Right ventricle myocardium superior (tissue), 1 donor: ENCODE measurements at regions not wholly inside any gene's neighbourhood (a gene's known extent, or its start where the extent isn't known, plus 50 kb on each side); places are given as distances from the start of the nearest gene placed in this dataset.
"Not testable (repeated sequence)": the region's sequence is repeated elsewhere in the genome, so short reads cannot be mapped to it uniquely, and the experiment has no call there.

ENCODE experiments used
- ATAC-seq: fragments of 200-7000 bp; cut with Tn5 transposase; one replicate; pipeline ENCODE4 v1.9.1; 2020; ENCODE audit warnings: mild to moderate bottlenecking; ENCODE audit not compliant: poor library complexity
- DNase-seq: peaks from one replicate; pipeline ENCODE4 v3.0.0-alpha.2; 2020
- intact Hi-C: fragments of 100-400 bp; cut with DNase I; formaldehyde crosslinking; loops from one replicate; pipeline ENCODE4 v1.11.2; 2022
- donor health status: DM: no; HTN: yes; CAD: no; lungs with severe emphysema.

GRCh38 chr13:73323615-73324014 is 264.8 kb downstream of the KLF5 start:
- DNase-seq (no peak), ATAC-seq (no peak)
- intact Hi-C loops, result no loop called here

- no peak for ATAC-seq
- no peak for DNase-seq
- intact Hi-C loops, result no loop called here
Observed at GRCh38 chr13:73321043-73321442, 262.2 kb downstream of the KLF5 start.

- ATAC-seq (no peak), DNase-seq (no peak)
- intact Hi-C loops, result no loop called here
Observed at GRCh38 chr13:73317140-73317539, 258.3 kb downstream of the KLF5 start.

- DNase-seq (no peak), ATAC-seq (no peak)
- intact Hi-C loops, result no loop called here
Observed at GRCh38 chr13:73310366-73310765, 251.6 kb downstream of the KLF5 start.

GRCh38 chr13:73307481-73307880 is 248.7 kb downstream of the KLF5 start:
- DNase-seq, result no peak
- no peak for ATAC-seq
- intact Hi-C loops, result no loop called here

- ATAC-seq (no peak), DNase-seq (no peak)
- intact Hi-C loops, result no loop called here
Observed at GRCh38 chr13:73306688-73307087, 247.9 kb downstream of the KLF5 start.

- no peak for ATAC-seq
Observed at GRCh38 chr13:73304442-73304841, 245.6 kb downstream of the KLF5 start.

GRCh38 chr13:73303851-73304250 is 245.0 kb downstream of the KLF5 start:
- DNase-seq, result no peak
- intact Hi-C loops, result no loop called here
- ATAC-seq, result no peak

More at GRCh38 chr13:73304442-73304841, 245.6 kb downstream of the KLF5 start:
- no peak for DNase-seq
- intact Hi-C loops, result no loop called here

GRCh38 chr13:73301622-73302021 is 242.8 kb downstream of the KLF5 start:
- DNase-seq, ATAC-seq, intact Hi-C loops: not testable (repeated sequence)

GRCh38 chr13:73300718-73301425 is 242.1 kb downstream of the KLF5 start:
- intact Hi-C loops, result no loop called here

GRCh38 chr13:73299787-73300186 is 241.0 kb downstream of the KLF5 start:
- no peak for DNase-seq
- intact Hi-C loops, result no loop called here
- no peak for ATAC-seq

More at GRCh38 chr13:73300718-73301425, 242.1 kb downstream of the KLF5 start:
- ATAC-seq, result no peak
- no peak for DNase-seq

GRCh38 chr13:73293913-73294523 is 235.2 kb downstream of the KLF5 start:
- no peak for DNase-seq
- no peak for ATAC-seq
- intact Hi-C loops, result no loop called here

- intact Hi-C loops, result no loop called here
- no peak for ATAC-seq
- DNase-seq, result no peak
Observed at GRCh38 chr13:73292127-73292526, 233.3 kb downstream of the KLF5 start.

GRCh38 chr13:73290844-73291243 is 232.0 kb downstream of the KLF5 start:
- intact Hi-C loops, result no loop called here
- no peak for ATAC-seq
- no peak for DNase-seq

GRCh38 chr13:73288596-73288995 is 229.8 kb downstream of the KLF5 start:
- DNase-seq, result no peak
- intact Hi-C loops, result no loop called here
- ATAC-seq, result no peak

- ATAC-seq (no peak), DNase-seq (no peak)
- intact Hi-C loops, result no loop called here
Observed at GRCh38 chr13:73287831-73288230, 229.0 kb downstream of the KLF5 start.

GRCh38 chr13:73286942-73287620 is 228.3 kb downstream of the KLF5 start:
- intact Hi-C loops, result no loop called here
- no peak for DNase-seq
- ATAC-seq, result no peak

GRCh38 chr13:73286177-73286576 is 227.4 kb downstream of the KLF5 start:
- intact Hi-C loops, result no loop called here
- no peak for ATAC-seq
- no peak for DNase-seq

- intact Hi-C loops, result no loop called here
- DNase-seq, result no peak
- ATAC-seq, result no peak
Observed at GRCh38 chr13:73284081-73284874, 225.5 kb downstream of the KLF5 start.
